A673 (cell line): ENCODE measurements at regions not wholly inside any gene's neighbourhood (a gene's known extent, or its start where the extent isn't known, plus 50 kb on each side); places are given as distances from the start of the nearest gene placed in this dataset.

Experiments
- CTCF ChIP-seq: fragments of 300-800, 200-600 bp; sonication (generic); conservative IDR thresholded peaks from 2 replicates; pipeline ENCODE4 v1.5.1; 2017; ENCODE audit warnings: low read depth, mild to moderate bottlenecking, antibody characterized with exemption, low read length, moderate library complexity, mixed read lengths
- EZH2 ChIP-seq: fragments of 200-600 bp; sonication (generic); IDR thresholded peaks from 2 replicates; pipeline ENCODE4 v1.6.1; 2017; ENCODE audit warnings: borderline replicate concordance, low read depth, mild to moderate bottlenecking, mixed read lengths, antibody characterized with exemption, low read length; ENCODE audit not compliant: poor library complexity, severe bottlenecking

- TF ChIP-seq CTCF: no peak
- no peak for TF ChIP-seq EZH2
Observed at GRCh38 chr4:13836946-13837912, 209.7 kb upstream of the BOD1L1 start.
